Activated CD8-positive, alpha-beta T cell treated with anti-CD3 and anti-CD28 coated beads for 36 hours (primary cell): ENCODE measurements at regions not wholly inside any gene's neighbourhood (a gene's known extent, or its start where the extent isn't known, plus 50 kb on each side); places are given as distances from the start of the nearest gene placed in this dataset.
"Not testable (repeated sequence)": the region's sequence is repeated elsewhere in the genome, so short reads cannot be mapped to it uniquely, and the experiment has no call there.

Experiments
- ATAC-seq: fragments of 200-7000 bp; cut with Tn5 transposase; one replicate; pipeline ENCODE4 v1.10.0; 2021; ENCODE audit warnings: mild to moderate bottlenecking, moderate library complexity
- CTCF ChIA-PET: fragments of 350-600 bp; sonication (Branson Sonifier 250); formaldehyde crosslinking; loops from one replicate; lab custom pipeline; 2021; ENCODE audit warnings: antibody characterized with exemption; lab: Charles Lee
- POLR2A ChIA-PET: fragments of 350-600 bp; sonication (Branson Sonifier 250); formaldehyde crosslinking; loops from one replicate; lab custom pipeline; 2021; ENCODE audit warnings: antibody characterized with exemption; lab: Charles Lee
- DNase-seq: peaks from one replicate; pipeline ENCODE4 v3.0.0-alpha.2; 2020
- H3K27ac Mint-ChIP-seq: one replicate; pipeline ENCODE4 v1.8.0; 2021; ENCODE audit warnings: mild to moderate bottlenecking, mixed read lengths
- H3K27me3 Mint-ChIP-seq: one replicate; pipeline ENCODE4 v1.8.0; 2021; ENCODE audit warnings: mixed read lengths
- H3K36me3 Mint-ChIP-seq: one replicate; pipeline ENCODE4 v1.8.0; 2021; ENCODE audit warnings: low read depth, mixed read lengths
- H3K4me1 Mint-ChIP-seq: one replicate; pipeline ENCODE4 v1.8.0; 2021; ENCODE audit warnings: low read depth, mixed read lengths
- H3K4me3 Mint-ChIP-seq: one replicate; pipeline ENCODE4 v1.8.0; 2021; ENCODE audit warnings: mild to moderate bottlenecking, moderate library complexity, mixed read lengths
- H3K9me3 Mint-ChIP-seq: one replicate; pipeline ENCODE4 v1.8.0; 2021; ENCODE audit warnings: mixed read lengths
- CTCF ChIP-seq: fragments of 200-600 bp; IDR thresholded peaks from one replicate; pipeline ENCODE4 v1.8.0; 2022; ENCODE audit warnings: antibody characterized with exemption, mild to moderate bottlenecking
- intact Hi-C: fragments of 100-400 bp; cut with micrococcal nuclease; formaldehyde crosslinking; loops from one replicate; pipeline ENCODE4 v1.10.0; 2022

GRCh38 chrX:88828011-88828410 lies 81.0 kb downstream of the CPXCR1 start:
- Mint-ChIP-seq H3K36me3 (no peaks in the 10 kb centered on the region), H3K27me3 (no peaks in the 10 kb centered on the region), H3K9me3 (no peaks in the 10 kb centered on the region), H3K4me3 (no peak overlapping the region), H3K27ac (no peak overlapping the region), H3K4me1 (no peaks in the 10 kb centered on the region)
- intact Hi-C loops = no loop called here
- ChIA-PET POLR2A (no interaction called here), CTCF (no interaction called here)
- no peak for TF ChIP-seq CTCF
- DNase-seq (no peak), ATAC-seq (no peak)

- no peak for DNase-seq
- Mint-ChIP-seq H3K4me3 (no peak overlapping the region), H3K27ac (no peak overlapping the region), H3K27me3 (no peaks in the 10 kb centered on the region), H3K4me1 (no peaks in the 10 kb centered on the region), H3K36me3 (no peaks in the 10 kb centered on the region), H3K9me3 (no peaks in the 10 kb centered on the region)
- intact Hi-C loops = no loop called here
- ChIA-PET POLR2A (no interaction called here), CTCF (no interaction called here)
- no peak for ATAC-seq
- no peak for TF ChIP-seq CTCF
Observed at GRCh38 chrX:88830111-88830510, 83.1 kb downstream of the CPXCR1 start.

GRCh38 chrX:88837721-88838120 lies 90.7 kb downstream of the CPXCR1 start:
- DNase-seq, CTCF ChIA-PET, H3K36me3 Mint-ChIP-seq, intact Hi-C loops, H3K27ac Mint-ChIP-seq, POLR2A ChIA-PET, H3K4me3 Mint-ChIP-seq, H3K9me3 Mint-ChIP-seq, H3K4me1 Mint-ChIP-seq, ATAC-seq, H3K27me3 Mint-ChIP-seq: not testable (repeated sequence)

GRCh38 chrX:88838392-88838791 lies 91.4 kb downstream of the CPXCR1 start:
- Mint-ChIP-seq H3K9me3 (no peaks in the 10 kb centered on the region), H3K27me3 (no peaks in the 10 kb centered on the region), H3K27ac (no peak overlapping the region), H3K4me1 (no peaks in the 10 kb centered on the region), H3K36me3 (no peaks in the 10 kb centered on the region), H3K4me3 (no peak overlapping the region)
- no peak for ATAC-seq
- DNase-seq = no peak
- POLR2A ChIA-PET = no interaction called here
- CTCF ChIA-PET = no interaction called here
- intact Hi-C loops = no loop called here
- no peak for TF ChIP-seq CTCF

- H3K9me3 Mint-ChIP-seq, H3K4me1 Mint-ChIP-seq, H3K27ac Mint-ChIP-seq, intact Hi-C loops, CTCF ChIA-PET, ATAC-seq, POLR2A ChIA-PET, H3K36me3 Mint-ChIP-seq, DNase-seq, H3K4me3 Mint-ChIP-seq, H3K27me3 Mint-ChIP-seq: not testable (repeated sequence)
Observed at GRCh38 chrX:88843841-88844240, 96.8 kb downstream of the CPXCR1 start.

GRCh38 chrX:88853925-88854324 lies 106.9 kb downstream of the CPXCR1 start:
- no peak for DNase-seq
- H3K9me3 Mint-ChIP-seq = peaks cover 3% of the 10 kb centered on the region
- no peak for TF ChIP-seq CTCF
- no peaks in the 10 kb centered on the region for H3K27me3 Mint-ChIP-seq
- ChIA-PET CTCF (no interaction called here), POLR2A (no interaction called here)
- H3K4me1 Mint-ChIP-seq = no peaks in the 10 kb centered on the region
- no peaks in the 10 kb centered on the region for H3K36me3 Mint-ChIP-seq
- H3K4me3 Mint-ChIP-seq = no peak overlapping the region
- H3K27ac Mint-ChIP-seq = no peak overlapping the region
- intact Hi-C loops = no loop called here
- no peak for ATAC-seq
